GM13976 (cell line): ENCODE measurements at regions not wholly inside any gene's neighbourhood (a gene's known extent, or its start where the extent isn't known, plus 50 kb on each side); places are given as distances from the start of the nearest gene placed in this dataset.
"Not testable (repeated sequence)": the region's sequence is repeated elsewhere in the genome, so short reads cannot be mapped to it uniquely, and the experiment has no call there.

ENCODE experiments used
- DNase-seq: peaks from one replicate; pipeline ENCODE4 v3.0.0; 2012; ENCODE audit warnings: low spot score
- in situ Hi-C: fragments of 300-500 bp; cut with MboI; formaldehyde crosslinking; loops from one replicate; pipeline ENCODE4 v1.12.0; 2022; ENCODE audit warnings: low sequenced_read_pairs, mixed read lengths, inconsistent platforms; ENCODE audit not compliant: unreplicated experiment
- TF ChIP-seq, protein P1 (sequence below): IDR thresholded peaks from 2 replicates; pipeline ENCODE4 v1.5.1; 2012; ENCODE audit warnings: borderline replicate concordance, mild to moderate bottlenecking; ENCODE audit not compliant: insufficient read depth; ENCODE audit errors: extremely low read depth, missing control alignments, control extremely low read depth

DNA sequence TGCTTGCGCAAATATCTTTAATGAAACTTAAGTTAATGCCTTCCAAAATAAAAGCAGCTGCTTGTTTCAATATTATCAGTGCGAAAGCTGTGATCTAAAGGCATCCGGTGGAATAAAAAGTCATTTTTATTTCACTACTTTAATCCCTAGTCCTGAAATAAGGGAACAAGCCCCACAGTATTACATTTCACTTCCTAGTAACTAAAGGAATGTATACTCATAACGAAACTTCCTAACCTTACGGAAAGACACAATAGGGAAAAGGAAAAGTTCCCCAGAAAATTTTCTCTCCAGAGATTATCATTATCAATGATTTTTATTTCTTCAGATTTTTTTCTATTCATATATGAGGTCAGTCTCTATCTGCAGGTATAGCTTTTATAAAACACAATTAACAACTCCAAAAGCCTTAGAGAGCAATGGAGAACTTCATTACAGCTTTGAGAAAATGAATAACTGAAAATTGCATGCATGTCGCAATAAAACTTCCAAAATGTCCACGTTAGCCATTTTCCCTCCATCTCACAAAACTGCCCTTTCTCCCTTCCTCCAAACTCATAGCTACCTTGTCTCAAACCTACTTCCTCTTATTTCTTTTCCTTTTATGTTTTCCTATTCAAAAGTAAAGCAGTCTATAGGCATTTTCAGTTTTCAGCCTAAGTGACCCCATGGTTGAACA, 154.3 kb upstream of the MED13 start:
- TF ChIP-seq, protein P1, sequence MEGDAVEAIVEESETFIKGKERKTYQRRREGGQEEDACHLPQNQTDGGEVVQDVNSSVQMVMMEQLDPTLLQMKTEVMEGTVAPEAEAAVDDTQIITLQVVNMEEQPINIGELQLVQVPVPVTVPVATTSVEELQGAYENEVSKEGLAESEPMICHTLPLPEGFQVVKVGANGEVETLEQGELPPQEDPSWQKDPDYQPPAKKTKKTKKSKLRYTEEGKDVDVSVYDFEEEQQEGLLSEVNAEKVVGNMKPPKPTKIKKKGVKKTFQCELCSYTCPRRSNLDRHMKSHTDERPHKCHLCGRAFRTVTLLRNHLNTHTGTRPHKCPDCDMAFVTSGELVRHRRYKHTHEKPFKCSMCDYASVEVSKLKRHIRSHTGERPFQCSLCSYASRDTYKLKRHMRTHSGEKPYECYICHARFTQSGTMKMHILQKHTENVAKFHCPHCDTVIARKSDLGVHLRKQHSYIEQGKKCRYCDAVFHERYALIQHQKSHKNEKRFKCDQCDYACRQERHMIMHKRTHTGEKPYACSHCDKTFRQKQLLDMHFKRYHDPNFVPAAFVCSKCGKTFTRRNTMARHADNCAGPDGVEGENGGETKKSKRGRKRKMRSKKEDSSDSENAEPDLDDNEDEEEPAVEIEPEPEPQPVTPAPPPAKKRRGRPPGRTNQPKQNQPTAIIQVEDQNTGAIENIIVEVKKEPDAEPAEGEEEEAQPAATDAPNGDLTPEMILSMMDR, result no peak
- in situ Hi-C loops, result no loop called here
- no peak for DNase-seq

DNA sequence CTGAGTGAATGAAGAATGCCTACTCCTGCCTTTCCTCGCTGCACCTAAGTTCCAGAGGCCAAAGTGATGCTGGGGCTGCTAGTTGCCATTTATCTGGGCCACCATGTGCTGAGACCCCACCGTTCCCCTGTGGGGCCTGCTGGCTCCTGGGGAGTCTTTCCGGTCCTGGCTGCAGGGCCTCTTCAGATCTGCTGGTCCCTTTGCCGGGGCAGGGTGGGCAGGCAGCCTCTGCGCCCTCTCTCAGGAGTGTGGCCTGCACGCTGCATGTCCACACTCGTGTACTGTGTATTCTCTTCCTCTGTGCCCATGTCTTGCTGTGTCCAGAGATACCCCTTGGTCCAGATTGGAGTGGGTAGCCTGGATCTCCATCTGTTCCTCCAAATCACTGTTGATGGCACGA, 151.8 kb upstream of the MED13 start:
- no peak for DNase-seq
- in situ Hi-C loops, result no loop called here
- TF ChIP-seq, protein P1, result no peak

DNA sequence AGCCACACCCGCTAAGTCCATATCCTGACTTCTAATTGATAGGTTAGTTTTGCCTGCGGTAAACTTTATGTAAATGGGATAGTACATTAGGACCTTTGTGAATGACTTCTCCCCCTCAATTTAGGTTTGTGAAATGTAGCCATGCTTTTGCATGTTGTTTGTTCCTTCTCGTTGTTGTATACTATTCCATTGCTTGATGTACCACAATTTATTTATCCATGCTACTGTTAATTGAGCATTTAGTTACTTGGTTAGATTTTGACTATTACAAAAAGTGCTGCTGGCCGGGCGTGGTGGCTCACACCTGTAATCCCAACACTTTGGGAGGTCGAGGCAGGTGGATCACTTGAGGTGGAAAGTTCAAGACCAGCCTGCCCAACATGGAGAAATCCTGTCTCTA, 150.8 kb upstream of the MED13 start:
- DNase-seq, in situ Hi-C loops: not testable (repeated sequence)

DNA sequence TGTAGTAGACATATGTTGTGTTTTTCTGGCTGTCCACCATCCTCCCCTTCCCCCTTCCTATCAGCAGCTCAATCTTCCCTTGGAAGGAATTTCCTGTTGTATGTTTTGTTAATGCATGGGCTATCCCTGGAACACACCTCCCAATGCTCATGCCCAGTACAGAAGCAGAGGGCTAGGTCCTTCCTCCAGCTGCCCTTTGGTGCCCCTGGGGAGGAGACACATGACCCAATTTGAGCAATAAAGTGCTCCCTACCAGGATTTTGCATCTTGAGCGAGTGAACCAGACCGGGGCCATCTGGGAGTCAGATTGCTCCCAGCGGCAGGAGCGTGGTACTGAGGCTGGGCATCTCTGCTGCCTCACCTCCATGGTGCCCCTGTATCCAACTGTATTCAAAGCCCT, 141.5 kb upstream of the MED13 start:
- no peak for DNase-seq
- in situ Hi-C loops, result no loop called here
- TF ChIP-seq, protein P1, result no peak

DNA sequence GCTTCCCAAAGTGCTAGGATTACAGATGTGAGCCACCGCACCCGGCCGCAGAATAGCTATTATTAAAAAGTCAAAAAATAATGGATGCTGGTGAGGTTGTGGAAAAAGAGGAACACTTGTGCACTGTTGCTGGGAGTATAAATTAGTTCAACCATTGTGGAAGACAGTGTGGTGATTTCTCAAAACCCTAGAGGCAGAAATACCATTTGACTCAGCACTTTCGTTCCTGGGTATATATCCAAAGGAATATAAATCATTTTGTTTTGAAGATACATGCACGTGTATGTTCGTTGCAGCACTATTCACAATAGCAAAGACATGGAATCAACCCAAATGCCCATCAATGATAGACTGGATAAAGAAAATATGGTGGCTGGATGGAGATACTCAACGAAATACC, 132.1 kb upstream of the MED13 start:
- in situ Hi-C loops, DNase-seq: not testable (repeated sequence)

DNA sequence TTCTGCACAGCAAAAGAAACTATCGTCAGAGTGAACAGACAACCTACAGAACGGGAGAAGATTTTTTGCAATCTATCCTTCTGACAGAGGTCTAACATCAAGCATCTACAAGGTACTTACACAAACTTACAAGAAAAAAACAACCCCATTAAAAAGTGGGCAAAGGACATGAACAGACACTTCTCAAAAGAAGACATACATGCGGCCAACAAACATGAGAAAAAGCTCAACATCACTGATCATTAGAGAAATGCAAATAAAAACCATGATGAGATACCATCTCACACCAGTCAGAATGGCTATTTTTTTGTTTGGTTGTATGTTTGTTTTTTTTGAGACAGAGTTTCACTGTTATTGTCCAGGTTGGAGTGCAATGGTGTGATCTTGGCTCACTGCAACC, 131.5 kb upstream of the MED13 start:
- DNase-seq, in situ Hi-C loops: not testable (repeated sequence)

DNA sequence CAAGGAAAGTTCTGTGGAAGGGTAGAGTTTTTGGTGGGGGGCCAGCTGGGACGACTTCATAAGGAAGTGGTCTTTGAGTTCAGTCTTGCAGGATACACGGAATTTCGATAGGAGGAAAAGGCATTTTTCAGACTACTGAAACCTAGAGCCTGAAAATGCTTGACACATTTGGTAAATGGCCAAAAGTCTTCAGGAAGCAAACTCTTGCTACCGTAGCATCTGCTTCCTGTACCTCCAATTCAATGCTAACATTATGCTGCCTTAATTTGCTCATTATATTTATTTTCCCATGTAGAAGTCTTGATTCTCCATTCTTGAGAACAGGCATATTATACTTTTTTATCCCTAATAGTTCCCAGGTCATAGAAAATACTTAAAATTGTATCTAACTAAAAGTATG, 129.3 kb upstream of the MED13 start:
- DNase-seq, result no peak
- TF ChIP-seq, protein P1, result no peak
- in situ Hi-C loops, result no loop called here

DNA sequence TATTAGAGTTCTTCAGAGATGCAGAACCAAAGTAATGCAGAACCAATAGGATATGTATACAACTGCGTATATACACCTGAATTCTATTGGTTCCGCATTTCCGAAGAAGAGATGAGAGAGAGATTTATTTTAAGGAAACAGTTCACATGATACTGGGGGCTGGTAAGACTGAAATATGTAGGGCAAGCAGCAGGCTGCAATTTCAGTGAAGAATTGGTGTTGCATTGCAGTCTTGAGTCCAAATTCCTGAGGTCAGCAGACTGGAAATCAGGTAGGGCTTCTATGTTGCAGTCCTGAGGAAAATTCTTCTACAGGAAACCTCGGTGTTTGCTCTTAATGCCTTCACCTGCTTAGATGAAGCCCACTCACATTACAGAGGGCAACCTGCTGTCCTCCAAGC, 128.2 kb upstream of the MED13 start:
- in situ Hi-C loops, result no loop called here
- TF ChIP-seq, protein P1, result no peak
- DNase-seq, result no peak
